Neural cell (in vitro differentiated cells): ENCODE measurements at regions not wholly inside any gene's neighbourhood (a gene's known extent, or its start where the extent isn't known, plus 50 kb on each side); places are given as distances from the start of the nearest gene placed in this dataset.

ENCODE experiments used
- CTCF ChIP-seq: fragments of 450-650 bp; IDR thresholded peaks from 2 replicates; pipeline ENCODE4 v1.5.1; 2014; ENCODE audit warnings: antibody characterized with exemption, mild to moderate bottlenecking, moderate library complexity; ENCODE audit not compliant: poor library complexity, severe bottlenecking
- EP300 ChIP-seq: fragments of 450-650 bp; conservative IDR thresholded peaks from 2 replicates; pipeline ENCODE4 v1.6.1; 2014; ENCODE audit warnings: antibody characterized with exemption, mild to moderate bottlenecking, moderate library complexity; ENCODE audit not compliant: poor library complexity, severe bottlenecking
- EZH2 ChIP-seq: fragments of 200-600, 300-800 bp; shearing (Covaris generic), sonication (generic); IDR thresholded peaks from 2 replicates; pipeline ENCODE4 v1.6.1; 2014; ENCODE audit warnings: antibody characterized with exemption, low read length, borderline replicate concordance, mild to moderate bottlenecking; ENCODE audit not compliant: insufficient read depth, poor library complexity, severe bottlenecking
- MXI1 ChIP-seq: fragments of 450-650 bp; conservative IDR thresholded peaks from 2 replicates; pipeline ENCODE4 v1.6.1; 2014; ENCODE audit warnings: antibody characterized with exemption, mild to moderate bottlenecking; ENCODE audit not compliant: poor library complexity, severe bottlenecking
- POLR2AphosphoS5 ChIP-seq: IDR thresholded peaks from 2 replicates; pipeline ENCODE4 v1.6.1; 2012
- RAD21 ChIP-seq: fragments of 450-650 bp; conservative IDR thresholded peaks from 2 replicates; pipeline ENCODE4 v1.6.1; 2014; ENCODE audit warnings: antibody characterized with exemption, mild to moderate bottlenecking, moderate library complexity
- REST ChIP-seq: IDR thresholded peaks from 2 replicates; pipeline ENCODE4 v1.6.1; 2012; ENCODE audit warnings: borderline replicate concordance
- SMC3 ChIP-seq: fragments of 450-650 bp; conservative IDR thresholded peaks from 2 replicates; pipeline ENCODE4 v1.6.1; 2014; ENCODE audit warnings: antibody characterized with exemption, mild to moderate bottlenecking, moderate library complexity; ENCODE audit not compliant: poor library complexity
- TAF1 ChIP-seq: IDR thresholded peaks from 2 replicates; pipeline ENCODE4 v1.6.1; 2012; ENCODE audit warnings: low read depth

- no peak for TF ChIP-seq EZH2
- no peak for TF ChIP-seq CTCF
- TF ChIP-seq POLR2AphosphoS5: no peak
- TF ChIP-seq SMC3: no peak
- no peak for TF ChIP-seq TAF1
- TF ChIP-seq RAD21: no peak
- TF ChIP-seq MXI1: no peak
- TF ChIP-seq EP300: no peak
- TF ChIP-seq REST: no peak
These were observed 117.4 kb downstream of the AXIN2 start for GRCh38 chr17:65444049-65444448.
